HG02884 (cell line): ENCODE measurements at regions not wholly inside any gene's neighbourhood (a gene's known extent, or its start where the extent isn't known, plus 50 kb on each side); places are given as distances from the start of the nearest gene placed in this dataset.

Source experiments
- ATAC-seq: cut with Tn5 transposase; IDR thresholded peaks from one replicate; pipeline ENCODE4 v1.9.1; 2021; ENCODE audit warnings: mild to moderate bottlenecking, moderate library complexity; ENCODE audit not compliant: unreplicated experiment

- ATAC-seq, result no peak
Observed at GRCh38 chr13:73372666-73373627, 314.1 kb downstream of the KLF5 start.

DNA sequence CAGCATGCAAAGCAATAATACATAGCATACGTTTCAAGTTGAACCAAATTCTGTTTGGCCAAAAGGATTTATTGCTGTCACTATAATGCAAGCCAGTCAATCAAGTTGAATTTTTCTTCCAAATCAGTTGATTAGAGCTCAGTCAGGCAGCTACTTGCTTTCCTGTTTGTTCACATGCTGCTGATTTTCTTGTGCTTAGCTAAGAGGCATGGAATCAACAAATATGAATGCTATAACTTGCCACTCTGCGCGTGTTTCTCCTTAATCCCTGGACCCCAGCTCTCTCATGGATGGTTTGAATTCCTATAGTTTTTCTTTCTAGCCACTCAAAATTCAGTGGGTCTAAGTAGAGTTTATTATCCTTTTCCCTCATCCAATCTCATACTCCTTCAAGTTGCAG lies 311.3 kb downstream of the KLF5 start:
- ATAC-seq, result no peak

- ATAC-seq, result no peak
Observed at GRCh38 chr13:73369095-73369494, 310.3 kb downstream of the KLF5 start.

DNA sequence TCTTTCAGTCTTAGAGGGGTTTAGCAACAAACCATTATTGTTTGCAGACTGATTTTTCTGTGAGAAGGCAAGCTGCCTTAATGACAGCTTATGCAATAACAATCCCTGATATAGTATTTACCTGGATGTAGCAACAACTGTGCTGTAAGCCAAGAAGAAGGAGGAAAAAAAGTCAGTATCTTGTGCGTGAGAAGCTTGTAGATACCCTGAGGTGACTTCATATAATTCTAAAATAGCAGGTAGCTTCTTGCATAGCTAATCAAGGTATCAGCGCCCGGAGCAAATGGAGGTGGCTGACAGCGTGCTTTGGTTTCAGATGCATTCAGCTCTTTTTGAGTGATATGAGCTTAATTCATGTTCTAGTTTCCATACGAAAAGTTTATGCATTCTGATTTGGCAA lies 309.8 kb downstream of the KLF5 start:
- no peak for ATAC-seq

GRCh38 chr13:73367886-73368285 lies 309.1 kb downstream of the KLF5 start:
- ATAC-seq, result no peak

DNA sequence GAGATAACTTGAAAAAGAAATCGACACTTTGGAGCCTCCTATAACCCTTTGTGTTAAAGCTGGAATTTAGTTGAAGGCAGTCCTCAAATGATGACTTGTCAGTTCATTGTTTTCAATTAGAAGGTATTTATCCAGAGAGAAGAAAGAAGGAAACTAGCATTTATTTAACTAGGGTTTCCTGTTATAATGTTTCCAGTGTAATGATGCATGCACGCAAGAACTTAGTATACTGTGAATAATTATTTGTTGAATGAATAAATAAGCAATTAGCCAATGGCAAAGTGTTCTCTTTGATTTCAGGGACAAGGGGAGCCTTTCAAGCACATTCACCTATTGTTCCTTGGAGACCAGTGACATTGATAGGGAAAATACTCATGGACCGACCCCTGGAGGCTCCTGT lies 307.4 kb downstream of the KLF5 start:
- ATAC-seq, result no peak

DNA sequence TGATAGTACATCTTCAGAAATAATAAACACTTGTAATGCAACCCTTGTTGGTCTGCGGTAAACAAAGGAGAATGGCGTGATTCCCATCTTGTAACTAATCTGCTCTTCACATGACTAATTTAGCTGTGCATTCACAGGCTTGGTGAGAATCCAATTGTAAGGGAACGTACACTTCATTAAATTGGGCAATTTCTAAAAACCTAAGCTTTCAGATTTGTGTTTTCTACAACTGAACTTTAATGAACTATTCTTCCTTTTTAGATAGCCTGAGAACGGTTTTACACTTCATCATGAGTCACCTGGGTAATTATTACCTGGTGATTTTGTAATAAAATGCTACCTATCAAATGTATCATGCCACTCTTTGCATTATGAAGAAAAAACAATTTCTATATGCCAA lies 306.9 kb downstream of the KLF5 start:
- no peak for ATAC-seq

DNA sequence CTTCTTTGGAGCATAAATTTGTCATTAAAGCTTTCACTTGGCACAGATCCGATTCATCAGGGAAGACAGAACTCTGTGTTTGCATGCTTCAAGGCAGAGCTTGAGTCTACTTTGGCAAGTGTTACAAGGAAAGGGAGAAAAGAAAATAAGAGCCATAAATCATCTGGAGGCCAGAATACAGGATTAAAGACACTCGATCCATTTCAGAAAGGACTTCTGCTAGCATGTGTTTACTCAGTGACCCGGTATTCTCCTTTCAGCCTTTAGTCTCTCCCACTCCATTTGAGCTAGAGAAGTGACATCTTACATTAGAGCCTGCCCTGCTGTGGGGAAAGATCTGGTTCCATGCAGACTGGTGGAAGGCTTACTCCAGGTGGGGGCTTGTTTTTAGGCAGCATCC lies 306.4 kb downstream of the KLF5 start:
- no peak for ATAC-seq

GRCh38 chr13:73364736-73365135 lies 305.9 kb downstream of the KLF5 start:
- no peak for ATAC-seq

GRCh38 chr13:73358606-73359095 lies 299.8 kb downstream of the KLF5 start:
- no peak for ATAC-seq

GRCh38 chr13:73355134-73355533 lies 296.3 kb downstream of the KLF5 start:
- no peak for ATAC-seq

GRCh38 chr13:73351730-73352129 lies 292.9 kb downstream of the KLF5 start:
- ATAC-seq, result no peak

DNA sequence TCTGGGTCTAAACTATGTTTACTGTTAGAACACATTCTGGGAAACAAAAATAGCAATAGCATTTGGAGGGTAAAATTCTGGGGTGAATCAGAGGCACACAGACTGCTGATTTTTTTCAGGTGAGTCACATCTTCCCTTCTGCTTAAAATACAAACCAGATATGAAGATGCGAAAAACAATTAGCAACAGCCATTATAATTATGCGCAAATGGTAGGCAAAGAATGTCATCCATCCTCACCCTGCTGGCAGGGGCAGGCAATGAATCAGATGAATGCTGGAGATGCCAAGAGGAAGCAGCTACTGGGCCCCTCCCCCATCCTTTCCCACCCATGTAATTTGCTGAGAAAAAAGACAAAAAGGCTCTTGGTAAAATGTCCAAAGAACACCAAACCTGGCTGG lies 282.9 kb downstream of the KLF5 start:
- ATAC-seq, result no peak

- no peak for ATAC-seq
Observed at GRCh38 chr13:73340069-73340468, 281.3 kb downstream of the KLF5 start.

GRCh38 chr13:73339086-73339485 lies 280.3 kb downstream of the KLF5 start:
- ATAC-seq, result no peak

DNA sequence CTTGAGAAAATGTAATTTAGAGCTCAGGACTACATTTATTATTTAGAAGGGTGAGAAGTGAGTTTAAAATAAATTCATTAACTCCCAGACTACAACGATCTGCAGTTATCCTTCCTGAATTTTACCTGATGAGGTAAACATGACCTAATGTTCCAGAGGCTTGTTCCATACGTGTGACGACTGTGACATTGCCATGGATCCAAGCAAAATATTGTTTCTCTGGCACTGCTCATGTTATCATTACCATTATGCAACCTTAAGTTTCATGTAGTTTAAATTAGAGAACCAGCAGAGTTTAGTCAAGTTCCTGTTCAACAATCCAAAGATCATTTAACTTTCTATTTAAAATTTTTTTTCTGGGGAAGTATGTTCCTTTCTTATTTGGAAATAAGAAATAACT lies 279.6 kb downstream of the KLF5 start:
- no peak for ATAC-seq

GRCh38 chr13:73337532-73337931 lies 278.7 kb downstream of the KLF5 start:
- ATAC-seq, result no peak

- ATAC-seq, result no peak
Observed at GRCh38 chr13:73336773-73337172, 278.0 kb downstream of the KLF5 start.

DNA sequence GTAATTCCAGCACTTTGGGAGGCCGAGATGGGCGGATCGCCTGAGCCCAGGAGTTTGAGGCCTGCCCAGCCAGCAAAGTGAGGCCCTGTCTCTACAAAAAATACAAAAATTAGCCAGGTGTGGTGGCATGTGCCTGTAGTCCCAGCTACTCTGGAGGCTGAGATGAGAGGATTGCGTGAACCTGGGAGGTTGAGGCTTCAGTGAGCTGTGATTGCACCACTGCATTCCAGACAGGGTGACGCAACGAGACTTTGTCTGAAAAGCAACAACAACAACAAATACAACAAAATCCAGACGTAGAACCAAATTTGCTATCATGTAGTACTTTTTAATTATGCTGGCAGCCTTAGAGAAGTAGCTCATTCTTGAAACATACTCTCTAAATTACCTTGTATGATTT lies 277.1 kb downstream of the KLF5 start:
- no peak for ATAC-seq

- no peak for ATAC-seq
Observed at GRCh38 chr13:73335210-73335609, 276.4 kb downstream of the KLF5 start.

DNA sequence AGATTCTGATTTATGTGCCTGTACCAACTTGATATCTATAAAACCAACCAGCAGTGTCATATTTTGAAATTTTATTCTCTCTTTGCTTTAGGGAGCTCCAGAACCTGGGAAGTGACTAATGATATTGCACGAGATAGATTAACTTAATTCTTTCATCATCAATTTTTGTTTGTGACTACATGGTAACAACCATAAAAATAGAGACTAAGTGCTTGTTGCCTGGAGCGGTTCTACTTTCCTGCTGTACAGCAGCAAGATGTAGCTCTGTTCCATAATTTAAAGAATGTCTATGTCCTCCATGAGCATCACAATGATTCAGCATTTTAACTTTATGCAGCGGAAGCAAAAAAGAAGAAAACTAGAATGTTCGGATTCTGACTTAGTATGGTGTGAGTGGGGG lies 275.6 kb downstream of the KLF5 start:
- ATAC-seq, result no peak

DNA sequence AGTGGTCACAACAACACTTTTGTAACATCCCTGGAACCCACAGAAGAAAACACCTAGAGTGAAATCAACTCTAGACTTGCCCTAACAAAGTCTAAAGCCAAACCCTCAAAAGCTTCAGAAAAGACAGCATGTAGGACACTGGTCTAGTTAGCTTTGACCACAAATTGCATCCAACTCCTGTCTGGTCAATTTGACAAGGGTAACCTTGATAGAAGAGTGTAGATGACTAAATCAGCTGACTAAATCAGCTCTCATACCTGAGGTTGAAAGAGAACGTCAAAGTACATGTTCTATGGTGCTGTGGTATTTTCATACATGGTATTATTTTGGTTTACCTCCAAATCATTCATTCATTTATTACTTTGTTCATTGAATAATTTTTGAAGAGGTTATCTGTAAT lies 272.8 kb downstream of the KLF5 start:
- no peak for ATAC-seq

DNA sequence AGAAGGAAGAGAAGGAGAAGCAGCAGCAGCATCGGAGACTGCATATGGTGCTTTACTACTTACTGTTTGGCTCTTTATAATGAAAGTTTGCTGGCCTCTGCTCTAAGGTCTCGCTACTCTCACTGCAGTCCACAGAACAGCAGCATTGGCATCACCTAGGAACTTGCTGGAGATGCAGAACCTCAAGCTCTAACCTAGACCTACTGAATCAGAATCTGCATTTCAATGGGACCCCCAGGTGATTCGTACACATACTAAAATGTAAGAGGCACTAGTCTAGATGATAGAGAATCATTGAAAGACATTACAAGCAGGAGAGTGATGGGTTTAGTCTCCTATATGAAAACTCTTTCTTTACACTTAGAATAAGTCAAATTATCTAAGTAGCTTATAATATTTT lies 270.6 kb downstream of the KLF5 start:
- ATAC-seq, result no peak
